GM23248 (cell line): ENCODE measurements at regions not wholly inside any gene's neighbourhood (a gene's known extent, or its start where the extent isn't known, plus 50 kb on each side); places are given as distances from the start of the nearest gene placed in this dataset.

ENCODE experiments used
- DNase-seq: peaks from one replicate; pipeline ENCODE4 v3.0.0-alpha.2; 2015
- H2AFZ ChIP-seq: fragments of 200-600 bp; sonication (generic); 2 replicates; pipeline ENCODE4 v1.6.1; 2016; ENCODE audit warnings: antibody characterized with exemption
- H3F3A ChIP-seq: fragments of 200-600 bp; sonication (generic); 2 replicates; pipeline ENCODE4 v1.6.1; 2016; ENCODE audit warnings: mild to moderate bottlenecking, antibody characterized with exemption, mixed run types; ENCODE audit not compliant: insufficient read depth
- H3K27ac ChIP-seq: fragments of 200-600 bp; sonication (generic); 2 replicates; pipeline ENCODE4 v1.5.1; 2016; ENCODE audit warnings: mild to moderate bottlenecking
- H3K27me3 ChIP-seq: fragments of 200-600 bp; sonication (generic); replicated peaks from 2 replicates; pipeline ENCODE4 v1.6.1; 2016; ENCODE audit warnings: mild to moderate bottlenecking; ENCODE audit not compliant: insufficient read depth
- H3K36me3 ChIP-seq: fragments of 200-600 bp; sonication (generic); 2 replicates; pipeline ENCODE4 v1.6.1; 2016; ENCODE audit warnings: low read depth, mild to moderate bottlenecking
- H3K4me1 ChIP-seq: fragments of 200-600 bp; sonication (generic); 2 replicates; pipeline ENCODE4 v1.6.1; 2016; ENCODE audit warnings: mild to moderate bottlenecking; ENCODE audit not compliant: insufficient read depth
- H3K4me2 ChIP-seq: fragments of 200-600 bp; sonication (generic); one replicate; pipeline ENCODE4 v1.6.1; 2016; ENCODE audit warnings: mild to moderate bottlenecking; ENCODE audit not compliant: unreplicated experiment
- H3K4me3 ChIP-seq: fragments of 200-600 bp; sonication (generic); 2 replicates; pipeline ENCODE4 v1.5.1; 2016; ENCODE audit warnings: mild to moderate bottlenecking
- H3K79me2 ChIP-seq: fragments of 200-600 bp; sonication (generic); 2 replicates; pipeline ENCODE4 v1.6.1; 2016; ENCODE audit warnings: mild to moderate bottlenecking; ENCODE audit not compliant: insufficient read depth
- H3K9ac ChIP-seq: fragments of 200-600 bp; sonication (generic); 2 replicates; pipeline ENCODE4 v1.6.1; 2016; ENCODE audit warnings: mild to moderate bottlenecking
- H3K9me2 ChIP-seq: fragments of 200-600 bp; sonication (generic); 2 replicates; pipeline ENCODE4 v1.6.1; 2016; ENCODE audit warnings: mixed run types, mild to moderate bottlenecking, moderate library complexity; ENCODE audit not compliant: insufficient read depth
- H3K9me3 ChIP-seq: fragments of 200-600 bp; sonication (generic); one replicate; pipeline ENCODE4 v1.6.1; 2017; ENCODE audit warnings: low read depth
- H4K20me1 ChIP-seq: fragments of 200-600 bp; sonication (generic); 2 replicates; pipeline ENCODE4 v1.6.0; 2016; ENCODE audit not compliant: insufficient read depth
- EZH2 ChIP-seq: fragments of 200-600 bp; sonication (generic); IDR thresholded peaks from 2 replicates; pipeline ENCODE4 v1.6.1; 2018; ENCODE audit warnings: antibody characterized with exemption, mild to moderate bottlenecking; ENCODE audit not compliant: insufficient read depth, poor library complexity, severe bottlenecking
- EZH2phosphoT487 ChIP-seq: fragments of 200-600 bp; sonication (generic); IDR thresholded peaks from 2 replicates; pipeline ENCODE4 v1.6.1; 2018; ENCODE audit warnings: antibody characterized with exemption, moderate library complexity, mild to moderate bottlenecking, low read depth; ENCODE audit not compliant: insufficient read depth
- WGBS, 2 experiments: methylation state at CpG; one replicate each; pipeline ENCODE4 v1.1.6; 2015 to 2017; ENCODE audit warnings: low lambda C conversion rate in 2 of 2, low coverage in 1 of 2; ENCODE audit errors: missing lambda C conversion rate in 2 of 2; 5-methylcytosine and 5-hydroxymethylcytosine counted together
- in situ Hi-C: fragments of 300-500 bp; cut with MboI; formaldehyde crosslinking; loops from 2 replicates; pipeline ENCODE4 v1.15.0; 2020

DNA sequence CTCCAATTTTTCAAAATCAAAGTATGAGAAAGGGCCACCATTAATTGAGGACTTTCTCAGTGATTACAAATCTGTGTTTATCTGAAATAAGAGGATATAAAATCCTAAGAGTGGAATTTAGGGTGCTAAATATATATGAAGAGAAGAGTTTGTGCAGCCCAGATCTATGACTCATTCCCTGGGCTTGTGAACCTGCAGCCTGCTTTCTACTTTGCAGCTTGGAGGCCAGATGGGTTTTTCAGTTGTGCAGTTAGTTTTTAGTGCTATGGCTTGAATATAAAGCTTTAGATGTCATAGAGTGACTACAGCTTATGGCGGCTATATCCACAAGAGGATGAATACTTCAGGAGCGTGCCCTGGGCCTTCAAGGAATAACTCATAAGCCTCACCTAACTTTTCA is 1391.1 kb downstream of the FSTL5 start:
- H4K20me1 ChIP-seq, result no peaks in the 10 kb centered on the region
- H3K9ac ChIP-seq, result no peak overlapping the region
- no peaks in the 10 kb centered on the region for H3K79me2 ChIP-seq
- no peak overlapping the region for H3K27ac ChIP-seq
- H3K4me1 ChIP-seq, result no peaks in the 10 kb centered on the region
- H3K36me3 ChIP-seq, result no peaks in the 10 kb centered on the region
- H3K9me2 ChIP-seq, result no peaks in the 10 kb centered on the region
- H3K4me3 ChIP-seq, result no peak overlapping the region
- H2AFZ ChIP-seq, result no peak overlapping the region
- no peaks in the 10 kb centered on the region for H3F3A ChIP-seq
- no peaks in the 10 kb centered on the region for H3K27me3 ChIP-seq
- no peaks in the 10 kb centered on the region for H3K9me3 ChIP-seq
- H3K4me2 ChIP-seq, result no peak overlapping the region
- 47 to 52% methylated on average over 2 of the region's 2 CpGs for WGBS, 2 experiments
- TF ChIP-seq EZH2phosphoT487 (no peak), EZH2 (no peak)
- in situ Hi-C loops, result no loop called here
- DNase-seq, result no peak

DNA sequence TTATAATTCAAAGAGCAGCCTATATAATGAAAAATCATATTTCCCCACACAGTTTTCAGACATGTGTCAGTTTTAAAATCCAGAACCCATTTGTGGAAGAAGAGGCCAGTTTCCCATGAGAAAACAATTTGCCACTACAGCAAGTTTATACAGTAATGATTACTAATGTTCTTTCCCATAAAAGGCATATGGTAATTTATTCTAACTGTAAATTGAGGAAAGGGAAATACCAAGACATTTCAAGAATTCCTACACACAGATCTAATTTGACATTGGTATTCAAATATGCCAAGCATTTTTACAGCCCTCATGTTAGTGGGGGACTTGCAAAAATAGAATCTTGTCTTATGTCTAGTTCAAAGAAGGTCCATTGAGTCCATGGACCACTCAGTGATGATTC is 1368.6 kb downstream of the FSTL5 start:
- TF ChIP-seq EZH2, result no peak
- no peak for TF ChIP-seq EZH2phosphoT487
- Histone ChIP-seq H3K27ac (no peak overlapping the region), H4K20me1 (no peaks in the 10 kb centered on the region), H3K4me1 (no peaks in the 10 kb centered on the region), H3K79me2 (no peaks in the 10 kb centered on the region), H2AFZ (no peak overlapping the region), H3K4me2 (no peak overlapping the region), H3K9ac (no peak overlapping the region), H3K9me3 (no peaks in the 10 kb centered on the region), H3K9me2 (no peaks in the 10 kb centered on the region), H3K36me3 (no peaks in the 10 kb centered on the region), H3K27me3 (no peaks in the 10 kb centered on the region), H3K4me3 (no peak overlapping the region), H3F3A (no peaks in the 10 kb centered on the region)
- DNase-seq, result no peak
- in situ Hi-C loops, result no loop called here

DNA sequence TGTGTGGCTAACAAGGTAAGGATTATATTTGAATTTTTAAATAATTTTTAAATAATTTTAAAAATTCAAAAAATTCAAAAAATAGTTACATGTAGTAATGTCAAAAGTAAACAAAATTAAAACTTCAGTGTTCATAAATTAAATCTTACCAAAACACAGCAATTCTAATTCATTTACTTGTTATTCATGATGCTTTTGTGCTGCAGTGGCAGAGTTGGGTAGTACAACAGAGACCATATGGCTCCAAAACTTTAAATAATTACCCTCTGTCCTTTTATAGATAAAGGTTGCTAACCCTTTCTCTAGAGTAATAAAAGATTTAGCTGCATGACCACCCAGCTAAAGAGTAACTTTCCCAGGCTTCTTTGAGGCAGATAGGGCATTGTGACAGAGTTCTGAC is 1355.6 kb downstream of the FSTL5 start:
- Histone ChIP-seq H3K4me2 (no peak overlapping the region), H2AFZ (no peak overlapping the region), H3K9me2 (no peaks in the 10 kb centered on the region), H3K9ac (no peak overlapping the region), H3K4me1 (no peaks in the 10 kb centered on the region), H3K4me3 (no peak overlapping the region), H3K9me3 (no peaks in the 10 kb centered on the region), H3K27me3 (no peaks in the 10 kb centered on the region), H3F3A (no peaks in the 10 kb centered on the region), H3K79me2 (no peaks in the 10 kb centered on the region), H3K27ac (no peak overlapping the region), H4K20me1 (no peaks in the 10 kb centered on the region), H3K36me3 (no peaks in the 10 kb centered on the region)
- TF ChIP-seq EZH2 (no peak), EZH2phosphoT487 (no peak)
- no peak for DNase-seq
- in situ Hi-C loops, result no loop called here

DNA sequence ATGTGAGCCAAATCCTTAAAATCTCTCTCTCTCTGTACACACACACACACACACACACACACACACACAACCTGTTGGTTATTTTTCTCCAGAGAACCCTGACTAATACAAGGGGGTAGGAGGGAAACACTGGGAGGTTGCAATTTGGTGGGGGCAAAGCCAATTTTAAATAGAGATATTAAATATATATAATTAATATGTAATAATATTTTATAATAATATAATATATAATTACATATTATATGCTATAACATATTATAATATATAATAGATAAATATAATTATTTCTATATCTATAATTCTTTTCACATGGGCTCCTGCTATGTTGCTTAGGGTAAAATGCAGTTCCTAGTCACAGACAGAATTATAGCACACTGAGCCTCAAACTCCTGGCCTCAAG is 1354.2 kb downstream of the FSTL5 start:
- no peak for DNase-seq
- H3K9me2 ChIP-seq, result no peaks in the 10 kb centered on the region
- H3K9ac ChIP-seq, result no peak overlapping the region
- no peak overlapping the region for H3K27ac ChIP-seq
- no peaks in the 10 kb centered on the region for H3K36me3 ChIP-seq
- in situ Hi-C loops, result no loop called here
- no peak overlapping the region for H3K4me2 ChIP-seq
- no peaks in the 10 kb centered on the region for H3K79me2 ChIP-seq
- no peaks in the 10 kb centered on the region for H4K20me1 ChIP-seq
- no peaks in the 10 kb centered on the region for H3F3A ChIP-seq
- H3K9me3 ChIP-seq, result no peaks in the 10 kb centered on the region
- no peak for TF ChIP-seq EZH2phosphoT487
- TF ChIP-seq EZH2, result no peak
- no peak overlapping the region for H2AFZ ChIP-seq
- no peaks in the 10 kb centered on the region for H3K4me1 ChIP-seq
- H3K4me3 ChIP-seq, result no peak overlapping the region
- H3K27me3 ChIP-seq, result no peaks in the 10 kb centered on the region

DNA sequence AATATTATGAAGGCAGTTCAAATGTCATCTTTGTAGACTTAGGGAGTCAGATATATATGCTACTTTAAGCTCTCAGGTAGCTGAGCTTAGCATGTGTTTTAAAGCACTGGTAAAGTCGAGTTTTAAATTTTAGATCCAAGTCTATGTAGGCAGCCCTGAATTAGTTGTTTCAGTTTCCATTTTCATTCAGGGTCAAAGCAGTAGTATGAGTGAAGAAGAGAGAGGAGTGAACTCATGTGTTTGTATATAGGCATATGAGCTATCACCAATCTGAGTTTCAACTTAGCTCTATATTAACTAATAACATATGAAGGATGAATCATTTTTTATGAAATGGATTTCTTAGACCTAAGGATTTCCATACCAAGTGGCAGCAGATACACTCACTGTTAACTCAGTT is 1353.4 kb downstream of the FSTL5 start:
- TF ChIP-seq EZH2phosphoT487 (no peak), EZH2 (no peak)
- Histone ChIP-seq H3K27me3 (no peaks in the 10 kb centered on the region), H2AFZ (no peak overlapping the region), H3K9me2 (no peaks in the 10 kb centered on the region), H4K20me1 (no peaks in the 10 kb centered on the region), H3K36me3 (no peaks in the 10 kb centered on the region), H3K79me2 (no peaks in the 10 kb centered on the region), H3K9ac (no peak overlapping the region), H3K27ac (no peak overlapping the region), H3K9me3 (no peaks in the 10 kb centered on the region), H3K4me1 (no peaks in the 10 kb centered on the region), H3F3A (no peaks in the 10 kb centered on the region), H3K4me3 (no peak overlapping the region), H3K4me2 (no peak overlapping the region)
- WGBS, 2 experiments, result 4 to 11% methylated on average over 1 of the region's 1 CpG
- DNase-seq, result no peak
- in situ Hi-C loops, result no loop called here
